ENCODE measurements at regions not wholly inside any gene's neighbourhood (a gene's known extent, or its start where the extent isn't known, plus 50 kb on each side); places are given as distances from the start of the nearest gene placed in this dataset.

DNA sequence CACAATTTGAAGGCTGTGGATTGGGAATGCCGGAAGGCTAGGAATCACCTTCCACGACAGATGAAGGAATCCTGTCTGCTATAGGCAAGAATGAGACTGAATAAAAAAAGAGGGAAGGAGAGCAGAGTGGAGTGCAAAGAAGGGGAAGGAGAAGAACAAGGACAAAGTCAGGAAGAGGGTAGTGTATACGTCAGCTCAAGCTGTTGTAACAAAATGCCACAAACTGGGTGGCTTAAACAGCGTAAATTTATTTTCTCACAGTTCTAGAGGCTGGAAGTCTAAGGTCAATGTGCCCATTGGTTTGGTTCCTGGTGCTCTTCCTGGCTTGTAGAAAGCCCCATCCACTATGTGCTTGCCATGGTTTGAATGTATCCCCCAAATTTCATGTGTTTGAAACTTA lies 104.5 kb downstream of the TTLL2 start:
- H3K27me3 ChIP-seq (ENCODE audit: control insufficient read depth in 2 of 2, insufficient read depth in 2 of 2, low read length in 2 of 2), result peaks cover 0 to 5% of the 10 kb centered on the region in 2 experiments; a peak in 2 of 5 replicates
- in situ Hi-C loops (cut with MboI), result no loop called here
- BruUV-seq (replicated peaks), result no TSS peak

More for the DNA sequence above, 104.5 kb downstream of the TTLL2 start:
- Histone ChIP-seq H3K27ac (ENCODE audit: extremely low read depth, low read depth, low read length) (no peak overlapping the region), H3K9me1 (ENCODE audit: control insufficient read depth, insufficient read depth, low read length) (no peaks in the 10 kb centered on the region), H3K36me3 (ENCODE audit: control insufficient read depth, insufficient read depth, low read length) (no peaks in the 10 kb centered on the region), H3K4me1 (replicated peaks in 1 of 2; ENCODE audit: control insufficient read depth in 2 of 2, insufficient read depth in 2 of 2, low read length in 2 of 2) (0 out of 5 replicates have a peak, but pooled peaks cover 0 to under 1% of the 10 kb centered on the region in 2 experiments), H3K79me2 (ENCODE audit: control insufficient read depth, insufficient read depth, low read length) (no peaks in the 10 kb centered on the region), H3K4me2 (ENCODE audit: insufficient read depth, low read length) (no peak overlapping the region), H3K4me3 (no peak overlapping the region), H3K9me3 (replicated peaks; ENCODE audit: control insufficient read depth, insufficient read depth, low read depth, low read length) (no peaks in the 10 kb centered on the region), H3K9ac (ENCODE audit: insufficient read depth in 1 of 2, low read depth in 2 of 2, low read length in 2 of 2) (no peak overlapping the region), H4K20me1 (replicated peaks; ENCODE audit: control insufficient read depth, insufficient read depth, low read length) (no peaks in the 10 kb centered on the region; the same call in 1 of the 2 replicates), H2AFZ (ENCODE audit: low read depth, low read length) (no peak overlapping the region)
- no peak for DNase-seq (ENCODE audit: extremely low read depth in 1 of 4, low spot score in 3 of 4)
- WGBS (ENCODE audit: insufficient coverage, low coverage, missing lambda C conversion rate), result 0% methylated on average over 4 of the region's 4 CpGs
- no peak for ATAC-seq
- TF ChIP-seq ZBTB49 (CRISPR knock-in tag; IDR thresholded peaks at IDR 0.05; ENCODE audit: borderline replicate concordance), result no peak
- no peak for TF ChIP-seq PTTG1 (tag; IDR thresholded peaks at IDR 0.05; ENCODE audit: low read depth)
- no peak for TF ChIP-seq ARID1B (IDR thresholded peaks at IDR 0.05)
- no peak for TF ChIP-seq CCNT2 (IDR thresholded peaks at IDR 0.05; ENCODE audit: borderline replicate concordance, extremely low read depth, insufficient read length, low read depth, low read length)
- TF ChIP-seq ATF4 (CRISPR knock-in tag; IDR thresholded peaks at IDR 0.05), result no peak
- no peak for TF ChIP-seq SAFB2 (IDR thresholded peaks at IDR 0.05; ENCODE audit: borderline replicate concordance, low read depth, low read length, severe bottlenecking)
- POLR2A ChIA-PET, result no interaction called here
- CTCF ChIA-PET (ENCODE audit: low intra/inter-chr PET ratio), result no interaction called here
- no peak for FAIRE-seq
- intact Hi-C loops (cut with micrococcal nuclease), result no loop called here
